Tibial nerve (tissue), 4 donors: ENCODE measurements at regions not wholly inside any gene's neighbourhood (a gene's known extent, or its start where the extent isn't known, plus 50 kb on each side); places are given as distances from the start of the nearest gene placed in this dataset.

Experiments used
- EP300 ChIP-seq, 2 donors: sonication (generic); formaldehyde crosslinking; IDR thresholded peaks; one replicate each; pipeline ENCODE4 v1.6.1; 2017; ENCODE audit warnings: antibody characterized with exemption in 2 of 2, mild to moderate bottlenecking in 1 of 2
- POLR2A ChIP-seq, 2 donors: fragments of 450-650 bp; IDR thresholded peaks; one replicate each; pipeline ENCODE4 v1.6.1; 2017; ENCODE audit warnings: antibody characterized with exemption in 2 of 2, mild to moderate bottlenecking in 2 of 2, moderate library complexity in 2 of 2
- TF ChIP-seq, protein P1 (sequence below), 5 experiments: fragments of 200-600 bp in 3 of 5; fragments of 450-650 bp in 2 of 5; sonication (generic) in 3 of 5; IDR thresholded peaks; one replicate each; pipeline ENCODE4 v1.5.1; 2016 to 2019; ENCODE audit warnings: antibody characterized with exemption in 5 of 5, mild to moderate bottlenecking in 3 of 5, moderate library complexity in 2 of 5

DNA sequence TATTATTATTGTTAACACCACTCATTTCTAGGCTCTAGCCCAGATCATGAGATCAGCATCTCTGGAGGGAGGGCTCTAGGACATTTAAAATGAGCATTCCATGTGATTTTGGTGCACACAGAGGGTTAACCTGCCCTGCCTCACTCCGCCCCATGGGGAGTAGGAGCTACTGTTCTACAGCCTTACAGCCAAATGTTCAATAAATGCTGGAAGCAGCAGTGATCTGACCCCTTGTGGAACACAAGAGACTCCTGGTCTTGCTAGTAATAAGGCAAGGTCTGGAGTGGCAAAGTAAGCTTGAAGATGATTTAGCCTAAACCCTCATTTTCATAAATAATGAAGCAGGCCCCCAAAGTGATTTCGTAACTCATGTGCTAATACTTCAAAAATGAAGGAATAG lies 166.4 kb upstream of the EOMES start:
- TF ChIP-seq, protein P1, sequence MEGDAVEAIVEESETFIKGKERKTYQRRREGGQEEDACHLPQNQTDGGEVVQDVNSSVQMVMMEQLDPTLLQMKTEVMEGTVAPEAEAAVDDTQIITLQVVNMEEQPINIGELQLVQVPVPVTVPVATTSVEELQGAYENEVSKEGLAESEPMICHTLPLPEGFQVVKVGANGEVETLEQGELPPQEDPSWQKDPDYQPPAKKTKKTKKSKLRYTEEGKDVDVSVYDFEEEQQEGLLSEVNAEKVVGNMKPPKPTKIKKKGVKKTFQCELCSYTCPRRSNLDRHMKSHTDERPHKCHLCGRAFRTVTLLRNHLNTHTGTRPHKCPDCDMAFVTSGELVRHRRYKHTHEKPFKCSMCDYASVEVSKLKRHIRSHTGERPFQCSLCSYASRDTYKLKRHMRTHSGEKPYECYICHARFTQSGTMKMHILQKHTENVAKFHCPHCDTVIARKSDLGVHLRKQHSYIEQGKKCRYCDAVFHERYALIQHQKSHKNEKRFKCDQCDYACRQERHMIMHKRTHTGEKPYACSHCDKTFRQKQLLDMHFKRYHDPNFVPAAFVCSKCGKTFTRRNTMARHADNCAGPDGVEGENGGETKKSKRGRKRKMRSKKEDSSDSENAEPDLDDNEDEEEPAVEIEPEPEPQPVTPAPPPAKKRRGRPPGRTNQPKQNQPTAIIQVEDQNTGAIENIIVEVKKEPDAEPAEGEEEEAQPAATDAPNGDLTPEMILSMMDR (IDR thresholded peaks at IDR 0.05) = no peak
- TF ChIP-seq POLR2A (IDR thresholded peaks at IDR 0.05) = no peak
- no peak for TF ChIP-seq EP300 (IDR thresholded peaks at IDR 0.05)
